Endodermal cell (in vitro differentiated cells): ENCODE measurements at regions not wholly inside any gene's neighbourhood (a gene's known extent, or its start where the extent isn't known, plus 50 kb on each side); places are given as distances from the start of the nearest gene placed in this dataset.
A peak's percentile ranks its signal among the peaks of the same experiment; 100 is the strongest.

Experiments
- DNase-seq: peaks from one replicate; pipeline ENCODE4 v3.0.0-alpha.2; 2017
- H3K27ac ChIP-seq: 2 replicates; pipeline ENCODE4 v1.5.1; 2013; ENCODE audit warnings: mild to moderate bottlenecking, low read depth, low read length, moderate library complexity
- H3K27me3 ChIP-seq: 2 replicates; pipeline ENCODE4 v1.6.1; 2013; ENCODE audit warnings: mild to moderate bottlenecking, low read length, moderate library complexity; ENCODE audit not compliant: insufficient read depth, control insufficient read depth, poor library complexity, severe bottlenecking
- H3K36me3 ChIP-seq: 2 replicates; pipeline ENCODE4 v1.7.0; 2013; ENCODE audit warnings: mild to moderate bottlenecking, low read length, moderate library complexity; ENCODE audit not compliant: control insufficient read depth, insufficient read depth
- H3K4me1 ChIP-seq: one replicate; pipeline ENCODE4 v1.7.0; 2013; ENCODE audit warnings: low read length; ENCODE audit not compliant: control insufficient read depth, insufficient read depth
- H3K4me3 ChIP-seq: 2 replicates; pipeline ENCODE4 v1.5.1; 2013; ENCODE audit warnings: mild to moderate bottlenecking, low read length, moderate library complexity
- H3K9ac ChIP-seq: 2 replicates; pipeline ENCODE4 v1.6.1; 2013; ENCODE audit warnings: mild to moderate bottlenecking, low read length, moderate library complexity; ENCODE audit not compliant: poor library complexity, severe bottlenecking; ENCODE audit errors: extremely low read depth
- H3K9me3 ChIP-seq: 2 replicates; pipeline ENCODE4 v1.6.1; 2013; ENCODE audit warnings: mild to moderate bottlenecking, low read length, moderate library complexity; ENCODE audit not compliant: control insufficient read depth
- H3K27ac Mint-ChIP-seq: 2 replicates; pipeline ENCODE4 v1.8.0; 2020; ENCODE audit warnings: mixed read lengths
- H3K27me3 Mint-ChIP-seq: 2 replicates; pipeline ENCODE4 v1.8.0; 2021; ENCODE audit warnings: mild to moderate bottlenecking, mixed read lengths; ENCODE audit not compliant: insufficient read depth
- H3K36me3 Mint-ChIP-seq: 2 replicates; pipeline ENCODE4 v1.8.0; 2020; ENCODE audit warnings: low read depth, mixed read lengths
- H3K4me1 Mint-ChIP-seq: 2 replicates; pipeline ENCODE4 v1.8.0; 2020; ENCODE audit warnings: mixed read lengths
- H3K4me3 Mint-ChIP-seq: 2 replicates; pipeline ENCODE4 v1.8.0; 2020; ENCODE audit warnings: mild to moderate bottlenecking, moderate library complexity, mixed read lengths
- H3K9me3 Mint-ChIP-seq: 2 replicates; pipeline ENCODE4 v1.8.0; 2020; ENCODE audit warnings: mild to moderate bottlenecking, mixed read lengths
- CTCF ChIP-seq: fragments of 200-600 bp; sonication (generic); conservative IDR thresholded peaks from 2 replicates; pipeline ENCODE4 v1.5.0; 2021; ENCODE audit warnings: antibody characterized with exemption, mild to moderate bottlenecking
- WGBS, 2 experiments: methylation state at CpG; one replicate each; pipeline versions ENCODE4 v1.1.5 to v1.1.7; 2013; ENCODE audit warnings: missing lambda C conversion rate in 2 of 2, mixed read lengths in 1 of 2; ENCODE audit not compliant: insufficient coverage in 1 of 2, insufficient read length in 1 of 2; 5-methylcytosine and 5-hydroxymethylcytosine counted together

DNA sequence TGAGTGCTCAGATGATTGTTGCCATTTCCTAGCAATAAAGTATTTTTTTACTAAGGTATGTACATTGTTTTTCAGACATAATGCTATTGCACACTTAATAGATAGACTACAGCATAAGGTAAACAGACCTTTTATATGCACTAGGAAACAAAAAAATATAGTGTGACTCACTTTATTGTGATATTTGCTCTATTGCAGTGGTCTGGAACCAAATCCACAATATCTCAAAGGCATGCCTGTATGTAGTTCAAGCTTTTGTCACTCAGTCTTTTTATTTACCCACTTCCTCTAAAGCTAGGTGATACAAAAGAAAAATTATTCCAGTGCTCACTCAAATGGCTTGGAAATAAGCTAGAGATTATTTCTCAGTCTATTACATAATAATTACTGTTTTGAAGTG lies 209.9 kb upstream of the VEPH1 start:
- Histone ChIP-seq H3K27me3 (no peaks in the 10 kb centered on the region), H3K27ac (no peak overlapping the region), H3K9ac (no peak overlapping the region), H3K36me3 (no peaks in the 10 kb centered on the region), H3K9me3 (no peaks in the 10 kb centered on the region), H3K4me1 (no peaks in the 10 kb centered on the region), H3K4me3 (no peak overlapping the region)
- DNase-seq: no peak
- no peaks in the 10 kb centered on the region for H3K4me1 Mint-ChIP-seq
- H3K27ac Mint-ChIP-seq: no peak overlapping the region
- TF ChIP-seq CTCF: no peak
- no peaks in the 10 kb centered on the region for H3K9me3 Mint-ChIP-seq
- no peaks in the 10 kb centered on the region for H3K36me3 Mint-ChIP-seq
- H3K4me3 Mint-ChIP-seq: no peak overlapping the region
- no peaks in the 10 kb centered on the region for H3K27me3 Mint-ChIP-seq

- Histone ChIP-seq H3K36me3 (no peaks in the 10 kb centered on the region), H3K4me3 (no peak overlapping the region), H3K9me3 (no peaks in the 10 kb centered on the region), H3K27me3 (no peaks in the 10 kb centered on the region), H3K27ac (no peak overlapping the region), H3K4me1 (peaks cover 7% of the 10 kb centered on the region), H3K9ac (no peak overlapping the region)
- Mint-ChIP-seq H3K4me3 (no peak overlapping the region), H3K36me3 (no peaks in the 10 kb centered on the region), H3K27ac (no peak overlapping the region), H3K4me1 (peaks cover 24% of the 10 kb centered on the region), H3K9me3 (no peaks in the 10 kb centered on the region), H3K27me3 (no peaks in the 10 kb centered on the region)
- TF ChIP-seq CTCF: no peak
- WGBS, 2 experiments: 74 to 80% methylated on average over 1 to 2 of the region's 2 CpGs
- DNase-seq: no peak
These were observed 202.0 kb upstream of the VEPH1 start for GRCh38 chr3:157705258-157705657.

DNA sequence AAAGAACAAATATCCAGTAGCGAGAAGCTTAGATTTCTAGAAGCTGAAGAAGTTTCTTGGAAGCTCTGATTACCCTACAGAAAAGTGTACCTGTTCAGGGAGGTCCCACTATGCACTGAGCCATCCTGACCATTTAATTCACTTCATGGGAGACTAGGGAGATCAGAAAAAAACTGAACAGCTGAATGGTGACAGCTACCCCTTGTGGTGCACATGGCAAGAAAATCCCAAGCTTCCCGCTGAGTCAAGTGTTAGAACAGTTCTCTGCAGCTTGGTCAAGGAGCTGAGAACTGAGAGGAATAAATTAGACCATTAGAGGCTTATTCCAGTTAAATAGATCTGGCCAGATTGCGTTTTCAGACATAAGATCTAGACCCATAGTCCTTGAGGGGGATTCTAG lies 197.2 kb upstream of the VEPH1 start:
- H3K36me3 ChIP-seq: no peaks in the 10 kb centered on the region
- Mint-ChIP-seq H3K4me3 (no peak overlapping the region), H3K27me3 (no peaks in the 10 kb centered on the region), H3K4me1 (peaks cover 22% of the 10 kb centered on the region), H3K27ac (no peak overlapping the region), H3K36me3 (no peaks in the 10 kb centered on the region), H3K9me3 (no peaks in the 10 kb centered on the region)
- H3K4me1 ChIP-seq: peaks cover 7% of the 10 kb centered on the region
- H3K27me3 ChIP-seq: no peaks in the 10 kb centered on the region
- H3K27ac ChIP-seq: no peak overlapping the region
- no peaks in the 10 kb centered on the region for H3K9me3 ChIP-seq
- DNase-seq: no peak
- H3K9ac ChIP-seq: no peak overlapping the region
- TF ChIP-seq CTCF: peak; percentile 68
- no peak overlapping the region for H3K4me3 ChIP-seq
- 84 to 94% methylated on average over 2 to 3 of the region's 3 CpGs for WGBS, 2 experiments
